Lower leg skin (tissue), 3 donors: ENCODE measurements at regions not wholly inside any gene's neighbourhood (a gene's known extent, or its start where the extent isn't known, plus 50 kb on each side); places are given as distances from the start of the nearest gene placed in this dataset.

Source experiments
- POLR2A ChIP-seq, 2 donors: fragments of 450-650 bp; IDR thresholded peaks; one replicate each; pipeline ENCODE4 v1.6.1; 2016 to 2017; ENCODE audit warnings: antibody characterized with exemption in 2 of 2, mild to moderate bottlenecking in 1 of 2, moderate library complexity in 1 of 2
- TF ChIP-seq, protein P1 (sequence below), 3 donors: fragments of 450-650 bp; IDR thresholded peaks; one replicate each; pipeline ENCODE4 v1.5.1; 2016; ENCODE audit warnings: antibody characterized with exemption in 3 of 3, mild to moderate bottlenecking in 3 of 3, moderate library complexity in 2 of 3

DNA sequence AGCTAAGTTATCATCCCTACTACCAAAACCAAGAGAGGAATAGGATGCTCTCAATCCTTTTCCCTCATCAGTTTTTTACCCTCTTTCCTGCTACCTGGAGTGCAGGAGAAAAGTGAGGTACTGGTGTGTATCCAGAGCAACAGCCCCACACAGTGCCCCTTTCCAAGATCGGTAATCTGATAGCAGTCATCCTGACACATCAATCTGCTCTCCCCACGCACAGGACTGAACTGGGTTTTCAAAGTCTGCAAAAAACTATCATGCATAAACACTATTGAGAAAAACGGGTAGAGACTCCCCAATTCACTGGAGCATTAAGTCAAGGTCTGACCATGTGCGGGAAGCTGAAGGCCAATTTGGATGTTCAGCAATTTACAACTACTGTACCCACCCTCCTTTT, 284.8 kb downstream of the RBM26 start:
- TF ChIP-seq, protein P1, sequence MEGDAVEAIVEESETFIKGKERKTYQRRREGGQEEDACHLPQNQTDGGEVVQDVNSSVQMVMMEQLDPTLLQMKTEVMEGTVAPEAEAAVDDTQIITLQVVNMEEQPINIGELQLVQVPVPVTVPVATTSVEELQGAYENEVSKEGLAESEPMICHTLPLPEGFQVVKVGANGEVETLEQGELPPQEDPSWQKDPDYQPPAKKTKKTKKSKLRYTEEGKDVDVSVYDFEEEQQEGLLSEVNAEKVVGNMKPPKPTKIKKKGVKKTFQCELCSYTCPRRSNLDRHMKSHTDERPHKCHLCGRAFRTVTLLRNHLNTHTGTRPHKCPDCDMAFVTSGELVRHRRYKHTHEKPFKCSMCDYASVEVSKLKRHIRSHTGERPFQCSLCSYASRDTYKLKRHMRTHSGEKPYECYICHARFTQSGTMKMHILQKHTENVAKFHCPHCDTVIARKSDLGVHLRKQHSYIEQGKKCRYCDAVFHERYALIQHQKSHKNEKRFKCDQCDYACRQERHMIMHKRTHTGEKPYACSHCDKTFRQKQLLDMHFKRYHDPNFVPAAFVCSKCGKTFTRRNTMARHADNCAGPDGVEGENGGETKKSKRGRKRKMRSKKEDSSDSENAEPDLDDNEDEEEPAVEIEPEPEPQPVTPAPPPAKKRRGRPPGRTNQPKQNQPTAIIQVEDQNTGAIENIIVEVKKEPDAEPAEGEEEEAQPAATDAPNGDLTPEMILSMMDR (IDR thresholded peaks at IDR 0.05) = no peak
- TF ChIP-seq POLR2A (IDR thresholded peaks at IDR 0.05) = no peak
